Duodenal mucosa (tissue), 2 donors: ENCODE measurements at regions not wholly inside any gene's neighbourhood (a gene's known extent, or its start where the extent isn't known, plus 50 kb on each side); places are given as distances from the start of the nearest gene placed in this dataset.
"Not testable (repeated sequence)": the region's sequence is repeated elsewhere in the genome, so short reads cannot be mapped to it uniquely, and the experiment has no call there.

ENCODE experiments used
- H3K27ac ChIP-seq: one replicate; pipeline ENCODE4 v1.7.0; 2013; ENCODE audit warnings: low read depth, low read length
- H3K27me3 ChIP-seq, 2 donors: one replicate each; pipeline ENCODE4 v1.7.0; 2013; ENCODE audit warnings: low read length in 2 of 2, control low read depth in 1 of 2; ENCODE audit not compliant: insufficient read depth in 2 of 2, control insufficient read depth in 1 of 2
- H3K36me3 ChIP-seq, 2 donors: one replicate each; pipeline ENCODE4 v1.7.0; 2013; ENCODE audit warnings: low read length in 2 of 2, control low read depth in 1 of 2; ENCODE audit not compliant: insufficient read depth in 2 of 2, control insufficient read depth in 1 of 2
- H3K4me1 ChIP-seq, 2 donors: one replicate each; pipeline ENCODE4 v1.7.0; 2013; ENCODE audit warnings: low read length in 2 of 2, control low read depth in 1 of 2; ENCODE audit not compliant: insufficient read depth in 2 of 2, control insufficient read depth in 1 of 2
- H3K4me3 ChIP-seq, 2 donors: one replicate each; pipeline ENCODE4 v1.7.0; 2013; ENCODE audit warnings: low read length in 2 of 2, low read depth in 1 of 2
- H3K9ac ChIP-seq, 2 donors: one replicate each; pipeline ENCODE4 v1.7.0; 2013; ENCODE audit warnings: low read length in 2 of 2, low read depth in 1 of 2
- H3K9me3 ChIP-seq, 2 donors: one replicate each; pipeline ENCODE4 v1.7.0; 2013; ENCODE audit warnings: low read length in 2 of 2, control low read depth in 1 of 2; ENCODE audit not compliant: control insufficient read depth in 1 of 2

DNA sequence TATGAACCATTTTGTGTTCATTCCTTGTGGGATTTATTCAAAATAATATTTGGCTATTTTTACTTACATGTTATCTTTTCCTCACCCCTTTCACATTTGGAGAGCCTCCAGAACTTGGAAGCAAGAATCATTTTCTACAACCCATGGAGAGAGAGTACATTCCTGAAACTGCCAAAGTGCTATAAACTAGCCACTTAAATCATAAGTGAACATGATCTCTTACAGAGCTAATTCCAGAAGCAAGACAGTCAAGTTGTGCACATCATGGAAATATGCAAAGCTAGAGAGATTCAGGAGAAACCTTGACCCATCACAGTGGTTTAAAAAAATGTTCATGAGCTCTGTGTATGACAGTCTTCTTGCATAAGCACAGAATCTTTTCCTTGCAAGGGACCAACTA, 883.6 kb upstream of the C9orf72 start:
- Histone ChIP-seq H3K27me3 (no peaks in the 10 kb centered on the region), H3K4me3 (no peak overlapping the region), H3K9me3 (peaks cover 0 to 2% of the 10 kb centered on the region in 2 donors), H3K9ac (no peak overlapping the region), H3K27ac (no peak overlapping the region), H3K36me3 (no peaks in the 10 kb centered on the region), H3K4me1 (no peaks in the 10 kb centered on the region)

GRCh38 chr9:28464481-28465216, 891.4 kb upstream of the C9orf72 start:
- H3K4me1 ChIP-seq, result no peaks in the 10 kb centered on the region
- no peaks in the 10 kb centered on the region for H3K36me3 ChIP-seq
- no peak overlapping the region for H3K4me3 ChIP-seq
- no peak overlapping the region for H3K9ac ChIP-seq
- no peaks in the 10 kb centered on the region for H3K27me3 ChIP-seq
- peaks cover 0 to 6% of the 10 kb centered on the region in 2 donors for H3K9me3 ChIP-seq
- no peak overlapping the region for H3K27ac ChIP-seq

DNA sequence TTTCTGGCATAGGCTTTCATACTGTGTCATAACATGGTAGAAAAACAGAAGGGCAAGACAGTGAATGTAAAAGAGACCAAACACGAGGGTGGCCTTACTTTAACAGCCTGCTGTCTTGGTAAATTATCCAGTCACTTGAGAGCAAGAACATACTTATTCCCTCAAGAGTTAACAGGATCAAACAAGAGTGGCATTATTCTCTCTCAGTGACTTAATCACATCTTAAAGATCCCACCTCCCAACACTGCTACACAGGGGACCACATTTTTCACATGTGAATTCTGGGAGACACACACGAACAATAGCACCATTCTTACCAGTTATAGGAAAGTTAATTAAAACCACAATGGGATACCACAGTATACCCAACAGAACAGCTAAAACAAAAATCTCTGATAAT, 898.0 kb upstream of the C9orf72 start:
- H3K27me3 ChIP-seq, result no peaks in the 10 kb centered on the region
- no peaks in the 10 kb centered on the region for H3K36me3 ChIP-seq
- H3K4me3 ChIP-seq, result no peak overlapping the region
- H3K9ac ChIP-seq, result no peak overlapping the region
- H3K9me3 ChIP-seq, result peaks cover under 1 to 4% of the 10 kb centered on the region in 2 donors
- no peaks in the 10 kb centered on the region for H3K4me1 ChIP-seq
- H3K27ac ChIP-seq, result no peak overlapping the region

DNA sequence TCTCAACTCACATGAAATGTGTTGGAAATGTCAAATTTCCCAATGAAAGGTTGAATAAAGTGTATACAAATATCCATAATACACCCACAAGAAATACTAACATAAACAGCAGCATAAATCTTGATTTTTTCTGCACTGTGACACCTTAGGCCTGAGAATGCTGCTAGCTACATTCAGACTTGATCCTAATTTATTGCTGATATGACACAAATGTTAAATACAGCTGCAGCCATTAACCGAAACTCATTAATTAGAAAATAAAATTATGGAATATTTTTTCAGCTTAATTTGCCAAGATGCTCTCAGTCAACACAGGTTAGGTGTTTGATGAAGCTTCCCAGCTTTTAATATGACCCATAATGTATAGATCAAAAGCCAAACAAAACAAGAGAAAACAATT, 914.3 kb upstream of the C9orf72 start:
- no peaks in the 10 kb centered on the region for H3K36me3 ChIP-seq
- no peak overlapping the region for H3K4me3 ChIP-seq
- no peak overlapping the region for H3K27ac ChIP-seq
- no peaks in the 10 kb centered on the region for H3K4me1 ChIP-seq
- no peak overlapping the region for H3K9ac ChIP-seq
- H3K9me3 ChIP-seq, result peaks cover 0 to 13% of the 10 kb centered on the region in 2 donors
- no peaks in the 10 kb centered on the region for H3K27me3 ChIP-seq

- Histone ChIP-seq H3K4me3 (no peak overlapping the region), H3K27me3 (no peaks in the 10 kb centered on the region), H3K9me3 (peaks cover 0 to 6% of the 10 kb centered on the region in 2 donors), H3K36me3 (no peaks in the 10 kb centered on the region), H3K4me1 (no peaks in the 10 kb centered on the region), H3K9ac (no peak overlapping the region), H3K27ac (no peak overlapping the region)
Measured at GRCh38 chr9:28491121-28491520, 917.8 kb upstream of the C9orf72 start.

DNA sequence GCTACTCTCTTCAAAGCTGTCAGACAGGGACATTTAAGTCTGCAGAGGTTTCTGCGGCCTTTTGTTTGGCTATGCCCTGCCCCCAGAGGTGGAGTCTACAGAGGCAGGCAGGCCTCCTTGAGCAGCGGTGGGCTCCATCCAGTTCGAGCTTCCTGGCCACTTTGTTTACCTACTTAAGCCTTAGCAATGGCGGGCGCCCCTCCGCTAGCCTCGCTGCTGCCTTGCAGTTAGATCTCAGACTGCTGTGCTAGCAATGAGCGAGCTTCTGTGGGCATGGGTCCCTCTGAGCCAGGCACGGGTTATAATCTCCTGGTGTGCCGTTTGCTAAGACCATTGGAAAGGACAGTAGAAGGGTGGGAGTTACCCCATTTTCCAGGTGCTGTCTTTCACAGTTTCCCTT, 924.9 kb upstream of the C9orf72 start:
- H3K36me3 ChIP-seq, H3K27me3 ChIP-seq, H3K4me1 ChIP-seq, H3K9ac ChIP-seq, H3K27ac ChIP-seq, H3K4me3 ChIP-seq: not testable (repeated sequence)
- H3K9me3 ChIP-seq, result peaks cover 4 to 10% of the 10 kb centered on the region in 2 donors

DNA sequence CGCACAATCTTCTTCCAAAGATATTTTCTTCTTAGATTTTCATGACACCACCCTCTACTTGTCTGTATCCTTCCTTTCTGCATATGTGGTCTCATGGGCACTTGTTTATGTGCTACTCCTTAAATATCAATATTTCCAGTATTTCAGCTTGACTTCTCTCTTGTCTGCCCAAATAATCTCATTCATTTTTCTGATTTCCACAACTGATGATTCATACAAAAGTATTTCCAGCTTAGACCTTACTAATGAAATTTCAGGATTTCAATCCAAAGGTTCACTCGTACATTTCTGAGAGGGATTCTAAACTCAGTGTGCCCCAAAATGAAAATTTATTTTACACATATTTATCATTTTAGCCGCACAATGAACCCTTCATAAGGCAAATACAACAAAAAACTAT, 928.9 kb upstream of the C9orf72 start:
- Histone ChIP-seq H3K9me3 (peaks cover 4 to 7% of the 10 kb centered on the region in 2 donors), H3K36me3 (no peaks in the 10 kb centered on the region), H3K27me3 (no peaks in the 10 kb centered on the region), H3K9ac (no peak overlapping the region), H3K27ac (no peak overlapping the region), H3K4me3 (no peak overlapping the region), H3K4me1 (no peaks in the 10 kb centered on the region)

- no peaks in the 10 kb centered on the region for H3K36me3 ChIP-seq
- H3K4me1 ChIP-seq, result no peaks in the 10 kb centered on the region
- no peaks in the 10 kb centered on the region for H3K27me3 ChIP-seq
- no peak overlapping the region for H3K27ac ChIP-seq
- H3K9me3 ChIP-seq, result peaks cover 4 to 7% of the 10 kb centered on the region in 2 donors
- H3K9ac ChIP-seq, result no peak overlapping the region
- no peak overlapping the region for H3K4me3 ChIP-seq
Measured at GRCh38 chr9:28502741-28503140, 929.5 kb upstream of the C9orf72 start.

DNA sequence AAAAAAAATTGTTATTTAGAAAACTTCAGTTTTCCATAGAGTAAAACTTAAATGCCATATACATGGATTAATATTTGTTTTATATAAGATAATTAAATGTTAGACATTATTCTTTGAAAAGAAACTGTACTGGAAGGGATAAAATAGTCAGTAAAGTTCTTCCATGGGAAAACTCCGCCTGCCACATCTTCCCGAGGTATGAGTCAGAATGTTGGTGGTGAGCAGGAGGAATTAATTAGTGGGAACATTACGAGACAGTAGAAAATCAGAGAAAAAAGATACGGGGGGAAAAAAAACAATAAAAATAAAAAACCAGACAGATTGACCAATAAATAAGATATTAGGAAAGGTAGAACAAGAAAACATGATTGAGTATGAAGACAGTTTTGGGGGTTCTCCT, 930.3 kb upstream of the C9orf72 start:
- Histone ChIP-seq H3K27ac (no peak overlapping the region), H3K4me3 (no peak overlapping the region), H3K36me3 (no peaks in the 10 kb centered on the region), H3K27me3 (no peaks in the 10 kb centered on the region), H3K9ac (no peak overlapping the region), H3K9me3 (peaks cover 0 to 7% of the 10 kb centered on the region in 2 donors), H3K4me1 (no peaks in the 10 kb centered on the region)

GRCh38 chr9:28518439-28518838, 945.2 kb upstream of the C9orf72 start:
- Histone ChIP-seq H3K9me3 (peaks cover 2 to 11% of the 10 kb centered on the region in 2 donors), H3K27me3 (no peaks in the 10 kb centered on the region), H3K9ac (no peak overlapping the region), H3K4me3 (no peak overlapping the region), H3K4me1 (no peaks in the 10 kb centered on the region), H3K27ac (no peak overlapping the region), H3K36me3 (no peaks in the 10 kb centered on the region)
